AG04450 (cell line): ENCODE measurements at regions not wholly inside any gene's neighbourhood (a gene's known extent, or its start where the extent isn't known, plus 50 kb on each side); places are given as distances from the start of the nearest gene placed in this dataset.

Experiments used
- CTCF ChIA-PET: fragments of 300-600, 350-600 bp; formaldehyde crosslinking; extraction: SDS; loops from one replicate; lab custom pipeline; 2022; ENCODE audit warnings: antibody characterized with exemption, inconsistent platforms; lab: Charles Lee
- POLR2A ChIA-PET: fragments of 350-600 bp; formaldehyde crosslinking; extraction: SDS; loops from one replicate; lab custom pipeline; 2021; ENCODE audit warnings: antibody characterized with exemption, inconsistent platforms; lab: Yijun Ruan, JAX
- DNase-seq: peaks from one replicate; pipeline ENCODE4 v3.0.0-alpha.2; 2011; ENCODE audit warnings: low read depth, low spot score
- H3K27ac ChIP-seq: one replicate; pipeline ENCODE4 v1.5.1; 2012; ENCODE audit warnings: low read depth, low read length, control low read depth
- H3K27me3 ChIP-seq: one replicate; pipeline ENCODE4 v1.6.0; 2012; ENCODE audit warnings: low read length; ENCODE audit not compliant: control insufficient read depth, insufficient read depth
- H3K4me3 ChIP-seq: 2 replicates; pipeline ENCODE4 v1.5.1; 2011; ENCODE audit warnings: mild to moderate bottlenecking, low read depth, low read length, control low read depth
- H3K9me3 ChIP-seq: 2 replicates; pipeline ENCODE4 v1.5.1; 2012; ENCODE audit warnings: low read length; ENCODE audit not compliant: control insufficient read depth, insufficient read depth
- TF ChIP-seq, protein P1 (sequence below): IDR thresholded peaks from 2 replicates; pipeline ENCODE4 v1.5.1; 2011; ENCODE audit warnings: low read depth, low read length, control low read depth, inconsistent platforms

- Histone ChIP-seq H3K4me3 (no peak overlapping the region), H3K27me3 (no peaks in the 10 kb centered on the region), H3K27ac (no peak overlapping the region), H3K9me3 (no peaks in the 10 kb centered on the region)
- ChIA-PET CTCF (no interaction called here), POLR2A (no interaction called here)
- no peak for DNase-seq
- TF ChIP-seq, protein P1, sequence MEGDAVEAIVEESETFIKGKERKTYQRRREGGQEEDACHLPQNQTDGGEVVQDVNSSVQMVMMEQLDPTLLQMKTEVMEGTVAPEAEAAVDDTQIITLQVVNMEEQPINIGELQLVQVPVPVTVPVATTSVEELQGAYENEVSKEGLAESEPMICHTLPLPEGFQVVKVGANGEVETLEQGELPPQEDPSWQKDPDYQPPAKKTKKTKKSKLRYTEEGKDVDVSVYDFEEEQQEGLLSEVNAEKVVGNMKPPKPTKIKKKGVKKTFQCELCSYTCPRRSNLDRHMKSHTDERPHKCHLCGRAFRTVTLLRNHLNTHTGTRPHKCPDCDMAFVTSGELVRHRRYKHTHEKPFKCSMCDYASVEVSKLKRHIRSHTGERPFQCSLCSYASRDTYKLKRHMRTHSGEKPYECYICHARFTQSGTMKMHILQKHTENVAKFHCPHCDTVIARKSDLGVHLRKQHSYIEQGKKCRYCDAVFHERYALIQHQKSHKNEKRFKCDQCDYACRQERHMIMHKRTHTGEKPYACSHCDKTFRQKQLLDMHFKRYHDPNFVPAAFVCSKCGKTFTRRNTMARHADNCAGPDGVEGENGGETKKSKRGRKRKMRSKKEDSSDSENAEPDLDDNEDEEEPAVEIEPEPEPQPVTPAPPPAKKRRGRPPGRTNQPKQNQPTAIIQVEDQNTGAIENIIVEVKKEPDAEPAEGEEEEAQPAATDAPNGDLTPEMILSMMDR = no peak
Observed at GRCh38 chr3:135759651-135760050, 205.9 kb upstream of the PPP2R3A start.

DNA sequence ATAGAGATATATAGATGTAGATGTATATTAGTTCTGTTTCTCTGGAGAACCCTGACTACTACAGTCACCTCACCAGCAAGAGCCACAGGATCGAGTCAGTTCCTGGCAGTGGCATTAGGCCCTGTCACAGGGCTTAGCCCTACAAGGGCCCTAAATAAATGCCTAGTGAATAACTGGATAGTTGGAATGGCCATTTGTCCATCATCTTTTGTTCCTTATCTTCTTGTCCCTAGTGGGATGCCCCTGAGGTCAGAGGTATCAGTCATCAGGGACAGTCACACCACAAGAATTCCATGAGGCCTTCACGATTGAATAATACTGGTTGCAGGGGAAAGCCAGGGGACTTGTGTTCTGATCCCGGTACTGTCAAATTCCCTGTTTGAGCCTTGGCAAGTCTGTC is 204.9 kb upstream of the PPP2R3A start:
- no peak overlapping the region for H3K4me3 ChIP-seq
- no peak overlapping the region for H3K27ac ChIP-seq
- no peaks in the 10 kb centered on the region for H3K9me3 ChIP-seq
- no peak for DNase-seq
- CTCF ChIA-PET = no interaction called here
- POLR2A ChIA-PET = no interaction called here
- H3K27me3 ChIP-seq = no peaks in the 10 kb centered on the region
- TF ChIP-seq, protein P1 = no peak

GRCh38 chr3:135762188-135762856 is 203.2 kb upstream of the PPP2R3A start:
- H3K4me3 ChIP-seq = no peak overlapping the region
- H3K27ac ChIP-seq = no peak overlapping the region
- DNase-seq = no peak
- TF ChIP-seq, protein P1 = no peak
- POLR2A ChIA-PET = no interaction called here
- CTCF ChIA-PET = no interaction called here
- H3K9me3 ChIP-seq = no peaks in the 10 kb centered on the region
- no peaks in the 10 kb centered on the region for H3K27me3 ChIP-seq

- no peaks in the 10 kb centered on the region for H3K27me3 ChIP-seq
- H3K9me3 ChIP-seq = no peaks in the 10 kb centered on the region
- DNase-seq = no peak
- no peak overlapping the region for H3K27ac ChIP-seq
- ChIA-PET CTCF (no interaction called here), POLR2A (no interaction called here)
- H3K4me3 ChIP-seq = no peak overlapping the region
- TF ChIP-seq, protein P1 = no peak
Observed at GRCh38 chr3:135766115-135766514, 199.4 kb upstream of the PPP2R3A start.

DNA sequence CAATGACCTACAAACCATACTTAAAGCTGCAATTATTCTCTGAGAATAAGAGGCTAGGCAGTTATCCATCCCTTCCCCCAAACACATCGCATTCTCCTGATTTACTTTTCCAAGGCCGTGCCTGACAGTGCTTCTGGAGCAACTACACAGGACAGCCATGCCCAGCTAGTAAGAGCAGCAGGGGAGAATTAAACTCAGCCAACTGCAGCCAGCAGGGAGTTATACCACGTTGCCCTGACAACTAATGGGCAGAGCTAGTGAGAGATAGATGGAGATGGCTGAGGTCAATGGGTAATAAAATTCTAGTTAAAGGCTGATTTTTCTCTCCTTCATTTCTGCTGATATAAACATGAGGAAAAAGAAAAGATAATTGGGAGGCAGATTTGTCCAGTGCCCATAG is 193.8 kb upstream of the PPP2R3A start:
- ChIA-PET CTCF (no interaction called here), POLR2A (no interaction called here)
- no peak for DNase-seq
- Histone ChIP-seq H3K4me3 (no peak overlapping the region), H3K27me3 (no peaks in the 10 kb centered on the region), H3K27ac (no peak overlapping the region), H3K9me3 (no peaks in the 10 kb centered on the region)
- TF ChIP-seq, protein P1 = no peak
